GM12873 (cell line): ENCODE measurements at regions not wholly inside any gene's neighbourhood (a gene's known extent, or its start where the extent isn't known, plus 50 kb on each side); places are given as distances from the start of the nearest gene placed in this dataset.

Experiments used
- TF ChIP-seq, protein P1 (sequence below): IDR thresholded peaks from 2 replicates; pipeline ENCODE4 v1.5.1; 2012; ENCODE audit warnings: low read depth, mild to moderate bottlenecking, moderate library complexity, low read length, control low read depth; ENCODE audit not compliant: insufficient read depth; ENCODE audit errors: missing control alignments

- TF ChIP-seq, protein P1, sequence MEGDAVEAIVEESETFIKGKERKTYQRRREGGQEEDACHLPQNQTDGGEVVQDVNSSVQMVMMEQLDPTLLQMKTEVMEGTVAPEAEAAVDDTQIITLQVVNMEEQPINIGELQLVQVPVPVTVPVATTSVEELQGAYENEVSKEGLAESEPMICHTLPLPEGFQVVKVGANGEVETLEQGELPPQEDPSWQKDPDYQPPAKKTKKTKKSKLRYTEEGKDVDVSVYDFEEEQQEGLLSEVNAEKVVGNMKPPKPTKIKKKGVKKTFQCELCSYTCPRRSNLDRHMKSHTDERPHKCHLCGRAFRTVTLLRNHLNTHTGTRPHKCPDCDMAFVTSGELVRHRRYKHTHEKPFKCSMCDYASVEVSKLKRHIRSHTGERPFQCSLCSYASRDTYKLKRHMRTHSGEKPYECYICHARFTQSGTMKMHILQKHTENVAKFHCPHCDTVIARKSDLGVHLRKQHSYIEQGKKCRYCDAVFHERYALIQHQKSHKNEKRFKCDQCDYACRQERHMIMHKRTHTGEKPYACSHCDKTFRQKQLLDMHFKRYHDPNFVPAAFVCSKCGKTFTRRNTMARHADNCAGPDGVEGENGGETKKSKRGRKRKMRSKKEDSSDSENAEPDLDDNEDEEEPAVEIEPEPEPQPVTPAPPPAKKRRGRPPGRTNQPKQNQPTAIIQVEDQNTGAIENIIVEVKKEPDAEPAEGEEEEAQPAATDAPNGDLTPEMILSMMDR, result no peak
Observed at GRCh38 chr7:53756946-53757345, 721.5 kb downstream of the POM121L12 start.

DNA sequence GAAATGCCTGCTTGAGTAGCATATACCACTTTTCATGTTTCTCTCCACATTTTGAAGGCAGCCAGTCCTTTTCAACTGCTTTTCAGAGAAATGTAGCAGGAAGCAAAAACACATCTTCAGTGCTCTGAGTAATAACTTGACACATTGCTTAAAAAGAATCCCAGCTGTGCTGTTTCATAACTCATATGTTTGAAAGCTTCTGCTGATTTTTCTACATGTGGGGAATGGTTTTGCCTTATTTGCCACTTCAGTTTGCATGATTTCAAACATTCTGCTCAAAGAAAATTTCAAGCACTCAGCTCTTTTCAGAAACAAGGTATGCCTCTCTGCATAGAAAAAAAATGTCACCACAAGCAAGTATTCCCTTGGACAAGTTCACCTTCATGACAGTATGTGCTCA lies 732.8 kb downstream of the POM121L12 start:
- TF ChIP-seq, protein P1, result no peak

GRCh38 chr7:53771701-53772100 lies 736.3 kb downstream of the POM121L12 start:
- TF ChIP-seq, protein P1, result no peak

DNA sequence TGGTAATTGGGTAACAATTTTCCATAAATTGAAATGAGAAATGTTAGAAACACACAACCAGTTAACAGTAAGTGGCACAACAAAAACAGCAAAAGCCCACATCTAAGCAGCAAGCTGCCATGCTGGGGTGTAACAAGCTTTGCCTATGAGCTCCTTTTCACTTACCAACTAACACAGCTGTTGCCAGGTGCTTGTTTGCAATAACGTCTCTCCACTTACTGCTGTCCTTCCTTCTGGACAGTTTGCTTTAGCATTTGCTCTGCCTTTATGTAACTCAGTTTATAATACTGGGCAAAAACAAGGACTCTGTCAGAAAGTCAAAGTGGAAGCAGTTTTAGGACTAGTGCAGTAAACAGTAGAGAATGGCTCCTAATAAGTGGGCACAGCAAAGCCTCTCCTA lies 740.9 kb downstream of the POM121L12 start:
- TF ChIP-seq, protein P1, result no peak

- TF ChIP-seq, protein P1, result no peak
Observed at GRCh38 chr7:53789741-53790140, 752.4 kb upstream of the VSTM2A start.

DNA sequence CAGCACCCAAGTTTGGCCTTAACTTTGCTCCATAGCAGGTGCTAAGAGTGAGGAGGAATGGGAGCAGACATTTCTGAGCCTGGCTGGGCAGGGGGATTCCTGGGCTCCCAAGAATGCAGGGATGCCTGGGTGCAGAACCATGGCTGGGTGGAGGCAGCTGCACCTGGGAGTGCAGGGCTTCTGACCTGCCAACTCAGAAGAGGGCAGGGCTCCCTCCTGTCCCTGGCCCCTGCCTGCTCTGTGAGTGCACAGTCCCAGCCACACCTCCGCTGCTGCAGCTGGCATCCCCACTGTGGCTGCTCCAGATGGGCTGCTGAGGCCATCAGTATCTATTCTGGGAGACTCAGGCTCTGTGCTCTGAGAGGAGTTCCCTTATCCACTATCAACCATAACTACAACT lies 747.4 kb upstream of the VSTM2A start:
- TF ChIP-seq, protein P1, result no peak

- TF ChIP-seq, protein P1, result no peak
Observed at GRCh38 chr7:53800746-53801145, 741.4 kb upstream of the VSTM2A start.
